ENCODE measurements at regions not wholly inside any gene's neighbourhood (a gene's known extent, or its start where the extent isn't known, plus 50 kb on each side); places are given as distances from the start of the nearest gene placed in this dataset.

GRCh38 chr5:52562473-52562872 is 225.2 kb upstream of the ITGA1 start:
- H3K4me1 ChIP-seq (ENCODE audit: insufficient read depth, low read length, poor library complexity, severe bottlenecking) = no peaks in the 10 kb centered on the region
- H3K27me3 ChIP-seq (ENCODE audit: insufficient read depth, low read length, poor library complexity, severe bottlenecking) = no peaks in the 10 kb centered on the region
- no peaks in the 10 kb centered on the region for H3K79me2 ChIP-seq (ENCODE audit: insufficient read depth, low read length)
- no peaks in the 10 kb centered on the region for H3K36me3 ChIP-seq (ENCODE audit: insufficient read depth, low read length)
- H3K9me2 ChIP-seq (replicated peaks; ENCODE audit: low read depth, low read length) = no peaks in the 10 kb centered on the region; the same call in 1 of the 2 replicates
- H3K9me3 ChIP-seq (ENCODE audit: insufficient read depth, low read depth, low read length) = no peaks in the 10 kb centered on the region
- no peaks in the 10 kb centered on the region for H4K20me1 ChIP-seq (ENCODE audit: insufficient read depth, low read length, poor library complexity, severe bottlenecking)
- H2AFZ ChIP-seq (ENCODE audit: low read length) = no peak overlapping the region
- TF ChIP-seq CTCF (conservative IDR thresholded peaks at IDR 0.05; ENCODE audit: low read length) = no peak
- no peak for TF ChIP-seq EZH2phosphoT487 (IDR thresholded peaks at IDR 0.05; ENCODE audit: borderline replicate concordance)
- no peaks in the 10 kb centered on the region for H3F3A ChIP-seq (ENCODE audit: low read depth)
- H3K9ac ChIP-seq (ENCODE audit: low read depth, low read length, poor library complexity, severe bottlenecking) = no peak overlapping the region
- H3K4me3 ChIP-seq (ENCODE audit: low read length, poor library complexity, severe bottlenecking) = no peak overlapping the region
- H3K4me2 ChIP-seq (ENCODE audit: low read depth, low read length, poor library complexity, severe bottlenecking) = no peak overlapping the region

- Histone ChIP-seq H3K27me3 (ENCODE audit: insufficient read depth, low read length, poor library complexity, severe bottlenecking) (no peaks in the 10 kb centered on the region), H3K4me2 (ENCODE audit: low read depth, low read length, poor library complexity, severe bottlenecking) (no peak overlapping the region), H3K9me3 (ENCODE audit: insufficient read depth, low read depth, low read length) (no peaks in the 10 kb centered on the region), H4K20me1 (ENCODE audit: insufficient read depth, low read length, poor library complexity, severe bottlenecking) (no peaks in the 10 kb centered on the region), H3K9me2 (replicated peaks; ENCODE audit: low read depth, low read length) (no peaks in the 10 kb centered on the region; the same call in 1 of the 2 replicates), H3K36me3 (ENCODE audit: insufficient read depth, low read length) (no peaks in the 10 kb centered on the region), H3K9ac (ENCODE audit: low read depth, low read length, poor library complexity, severe bottlenecking) (no peak overlapping the region), H2AFZ (ENCODE audit: low read length) (no peak overlapping the region), H3K79me2 (ENCODE audit: insufficient read depth, low read length) (no peaks in the 10 kb centered on the region), H3F3A (ENCODE audit: low read depth) (no peaks in the 10 kb centered on the region), H3K4me1 (ENCODE audit: insufficient read depth, low read length, poor library complexity, severe bottlenecking) (no peaks in the 10 kb centered on the region), H3K4me3 (ENCODE audit: low read length, poor library complexity, severe bottlenecking) (no peak overlapping the region)
- TF ChIP-seq CTCF (conservative IDR thresholded peaks at IDR 0.05; ENCODE audit: low read length) = no peak
- TF ChIP-seq EZH2phosphoT487 (IDR thresholded peaks at IDR 0.05; ENCODE audit: borderline replicate concordance) = no peak
These were observed 223.1 kb upstream of the ITGA1 start for GRCh38 chr5:52564587-52564986.

GRCh38 chr5:52577546-52577945 is 210.2 kb upstream of the ITGA1 start:
- no peaks in the 10 kb centered on the region for H4K20me1 ChIP-seq (ENCODE audit: insufficient read depth, low read length, poor library complexity, severe bottlenecking)
- no peak overlapping the region for H3K4me2 ChIP-seq (ENCODE audit: low read depth, low read length, poor library complexity, severe bottlenecking)
- no peak overlapping the region for H3K4me3 ChIP-seq (ENCODE audit: low read length, poor library complexity, severe bottlenecking)
- H3K9ac ChIP-seq (ENCODE audit: low read depth, low read length, poor library complexity, severe bottlenecking) = no peak overlapping the region
- no peaks in the 10 kb centered on the region for H3K79me2 ChIP-seq (ENCODE audit: insufficient read depth, low read length)
- no peaks in the 10 kb centered on the region for H3K4me1 ChIP-seq (ENCODE audit: insufficient read depth, low read length, poor library complexity, severe bottlenecking)
- H3K27me3 ChIP-seq (ENCODE audit: insufficient read depth, low read length, poor library complexity, severe bottlenecking) = no peaks in the 10 kb centered on the region
- TF ChIP-seq CTCF (conservative IDR thresholded peaks at IDR 0.05; ENCODE audit: low read length) (no peak), EZH2phosphoT487 (IDR thresholded peaks at IDR 0.05; ENCODE audit: borderline replicate concordance) (no peak)
- no peaks in the 10 kb centered on the region for H3F3A ChIP-seq (ENCODE audit: low read depth)
- no peaks in the 10 kb centered on the region for H3K9me2 ChIP-seq (replicated peaks; ENCODE audit: low read depth, low read length)
- no peaks in the 10 kb centered on the region for H3K36me3 ChIP-seq (ENCODE audit: insufficient read depth, low read length)
- no peak overlapping the region for H2AFZ ChIP-seq (ENCODE audit: low read length)
- no peaks in the 10 kb centered on the region for H3K9me3 ChIP-seq (ENCODE audit: insufficient read depth, low read depth, low read length)

Data from Loucy (cell line).